Prostate gland (tissue), 2 donors: ENCODE measurements at regions not wholly inside any gene's neighbourhood (a gene's known extent, or its start where the extent isn't known, plus 50 kb on each side); places are given as distances from the start of the nearest gene placed in this dataset.

Source experiments
- DNase-seq: peaks from one replicate; pipeline ENCODE4 v3.0.0-alpha.2; 2019; ENCODE audit warnings: low spot score
- H3K27ac ChIP-seq, 2 donors: fragments of 200-600 bp; sonication (generic); 2 replicates each; pipeline ENCODE4 v1.5.1; 2017 to 2019
- H3K27me3 ChIP-seq: fragments of 200-600 bp; sonication (generic); replicated peaks from 2 replicates; pipeline ENCODE4 v1.5.1; 2019; ENCODE audit not compliant: insufficient read depth
- H3K36me3 ChIP-seq, 2 donors: fragments of 200-600 bp; sonication (generic); 1 replicate in 1 of 2; 2 replicates in 1 of 2; pipeline versions ENCODE4 v1.5.1 to v1.8.1; 2017 to 2019
- H3K4me1 ChIP-seq: fragments of 200-600 bp; sonication (generic); replicated peaks from 2 replicates; pipeline ENCODE4 v1.5.1; 2019
- H3K4me3 ChIP-seq, 2 donors: fragments of 200-600 bp; sonication (generic); 2 replicates each; pipeline ENCODE4 v1.5.1; 2017 to 2019
- H3K9me3 ChIP-seq: fragments of 200-600 bp; sonication (generic); 2 replicates; pipeline ENCODE4 v1.5.1; 2017
- POLR2A ChIP-seq: fragments of 450-650 bp; IDR thresholded peaks from one replicate; pipeline ENCODE4 v1.6.1; 2016; ENCODE audit warnings: antibody characterized with exemption, mild to moderate bottlenecking
- POLR2AphosphoS5 ChIP-seq: sonication (generic); formaldehyde crosslinking; IDR thresholded peaks from one replicate; pipeline ENCODE4 v1.6.1; 2017; ENCODE audit warnings: antibody characterized with exemption
- WGBS: methylation state at CpG from one replicate; pipeline ENCODE4 v1.1.5; 2018; 5-methylcytosine and 5-hydroxymethylcytosine counted together
- intact Hi-C: fragments of 100-400 bp; cut with DNase I; formaldehyde crosslinking; loops from one replicate; pipeline ENCODE4 v1.14.2; 2022
- TF ChIP-seq, protein P1 (sequence below), 4 experiments: fragments of 200-600 bp in 2 of 4; fragments of 450-650 bp in 2 of 4; sonication (generic) in 2 of 4; IDR thresholded peaks; 1 replicate in 3 of 4; 2 replicates in 1 of 4; pipeline ENCODE4 v1.5.1; 2016 to 2019; ENCODE audit warnings: antibody characterized with exemption in 4 of 4, mild to moderate bottlenecking in 2 of 4, moderate library complexity in 2 of 4

DNA sequence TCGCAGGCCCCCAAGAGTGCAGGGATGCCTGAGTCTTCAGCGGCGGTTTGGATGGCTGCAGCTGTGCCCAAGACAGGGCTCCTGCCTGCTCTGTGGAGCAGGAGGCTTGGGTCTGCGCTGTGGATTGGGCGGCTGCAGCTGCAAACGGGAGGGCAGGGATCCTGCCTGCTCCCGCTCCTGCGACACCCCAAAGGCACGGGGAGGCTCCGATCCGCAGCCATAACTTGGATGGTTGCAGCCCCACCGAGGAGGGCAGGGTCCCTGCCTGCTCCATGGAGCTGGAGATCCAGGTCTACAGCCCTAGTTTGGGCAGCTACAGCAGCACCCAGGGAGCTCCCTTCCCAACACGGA lies 898.8 kb upstream of the NEGR1 start:
- Histone ChIP-seq H3K27me3 (no peaks in the 10 kb centered on the region), H3K9me3 (no peaks in the 10 kb centered on the region), H3K27ac (no peak overlapping the region), H3K4me3 (no peak overlapping the region), H3K36me3 (no peaks in the 10 kb centered on the region), H3K4me1 (no peaks in the 10 kb centered on the region)
- intact Hi-C loops: no loop called here
- DNase-seq: no peak
- WGBS: 89% methylated on average over 12 of the region's 13 CpGs
- TF ChIP-seq POLR2AphosphoS5: no peak
- TF ChIP-seq, protein P1, sequence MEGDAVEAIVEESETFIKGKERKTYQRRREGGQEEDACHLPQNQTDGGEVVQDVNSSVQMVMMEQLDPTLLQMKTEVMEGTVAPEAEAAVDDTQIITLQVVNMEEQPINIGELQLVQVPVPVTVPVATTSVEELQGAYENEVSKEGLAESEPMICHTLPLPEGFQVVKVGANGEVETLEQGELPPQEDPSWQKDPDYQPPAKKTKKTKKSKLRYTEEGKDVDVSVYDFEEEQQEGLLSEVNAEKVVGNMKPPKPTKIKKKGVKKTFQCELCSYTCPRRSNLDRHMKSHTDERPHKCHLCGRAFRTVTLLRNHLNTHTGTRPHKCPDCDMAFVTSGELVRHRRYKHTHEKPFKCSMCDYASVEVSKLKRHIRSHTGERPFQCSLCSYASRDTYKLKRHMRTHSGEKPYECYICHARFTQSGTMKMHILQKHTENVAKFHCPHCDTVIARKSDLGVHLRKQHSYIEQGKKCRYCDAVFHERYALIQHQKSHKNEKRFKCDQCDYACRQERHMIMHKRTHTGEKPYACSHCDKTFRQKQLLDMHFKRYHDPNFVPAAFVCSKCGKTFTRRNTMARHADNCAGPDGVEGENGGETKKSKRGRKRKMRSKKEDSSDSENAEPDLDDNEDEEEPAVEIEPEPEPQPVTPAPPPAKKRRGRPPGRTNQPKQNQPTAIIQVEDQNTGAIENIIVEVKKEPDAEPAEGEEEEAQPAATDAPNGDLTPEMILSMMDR (IDR thresholded peaks at IDR 0.05): no peak
- no peak for TF ChIP-seq POLR2A

DNA sequence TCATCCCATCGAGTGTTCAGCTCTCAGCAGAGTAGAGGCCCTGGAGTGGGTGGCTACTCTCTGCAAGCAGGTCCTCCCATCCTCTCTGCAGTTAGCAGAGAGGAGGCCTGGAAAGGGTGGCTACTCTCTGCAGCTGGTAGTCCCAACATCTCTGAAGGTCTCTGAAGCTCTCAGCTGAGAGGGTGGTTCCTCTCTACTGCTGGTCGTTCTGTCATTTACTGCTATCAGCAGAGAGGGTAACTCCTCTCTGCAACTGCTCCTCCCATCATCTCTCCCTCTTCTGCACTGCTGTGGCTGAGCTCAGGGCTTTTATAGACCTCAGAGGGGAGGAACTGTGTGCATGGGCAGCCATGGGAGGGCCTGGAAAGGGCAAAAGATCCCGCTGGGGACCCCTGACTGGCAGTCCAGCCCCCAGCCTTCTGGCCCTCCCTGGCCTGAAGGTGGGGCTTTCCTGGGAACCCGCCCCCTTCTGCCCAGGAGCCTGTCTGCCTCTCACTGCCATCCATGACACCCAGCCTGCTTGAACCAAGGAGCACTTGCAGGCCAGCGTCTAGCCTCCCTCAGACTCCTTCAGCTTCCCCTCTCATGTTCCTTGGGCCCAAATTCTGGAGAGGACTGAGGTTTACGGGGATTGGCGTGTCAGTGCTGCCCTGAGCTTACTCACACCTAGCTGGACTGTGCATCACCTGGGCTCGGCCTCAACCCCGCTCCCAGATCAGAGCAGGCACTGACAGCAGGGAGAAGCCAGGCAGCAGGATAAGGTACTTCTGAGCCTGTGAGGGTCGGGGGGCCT lies 898.3 kb upstream of the NEGR1 start:
- 73% methylated on average over 10 of the region's 10 CpGs for WGBS
- no peak for DNase-seq
- H3K4me1 ChIP-seq: no peaks in the 10 kb centered on the region
- H3K27ac ChIP-seq: no peak overlapping the region
- no peak overlapping the region for H3K4me3 ChIP-seq
- no peaks in the 10 kb centered on the region for H3K36me3 ChIP-seq
- H3K9me3 ChIP-seq: no peaks in the 10 kb centered on the region
- TF ChIP-seq POLR2AphosphoS5 (no peak), POLR2A (no peak)
- TF ChIP-seq, protein P1 (IDR thresholded peaks at IDR 0.05): no peak
- intact Hi-C loops: no loop called here
- H3K27me3 ChIP-seq: no peaks in the 10 kb centered on the region

DNA sequence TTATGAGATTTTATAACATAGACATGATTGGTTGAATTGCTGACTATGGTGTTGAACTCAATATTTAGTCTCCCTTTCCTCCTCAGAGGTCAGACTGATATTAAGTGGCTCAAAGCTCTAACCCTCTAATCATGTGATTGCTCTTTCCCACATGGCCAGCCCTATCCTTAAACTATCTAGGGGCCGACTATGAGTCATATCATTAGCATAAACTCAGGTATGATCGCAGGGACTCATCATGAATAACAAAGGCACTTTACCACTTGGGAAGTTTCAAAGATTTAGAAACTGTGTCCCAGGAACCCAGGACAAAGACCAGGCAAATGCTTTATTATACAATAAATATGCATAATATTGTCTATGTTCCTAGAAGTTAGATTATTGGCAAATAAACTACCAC lies 894.6 kb upstream of the NEGR1 start:
- Histone ChIP-seq H3K27me3 (no peaks in the 10 kb centered on the region), H3K4me1 (no peaks in the 10 kb centered on the region), H3K36me3 (no peaks in the 10 kb centered on the region), H3K4me3 (no peak overlapping the region), H3K27ac (no peak overlapping the region), H3K9me3 (no peaks in the 10 kb centered on the region)
- intact Hi-C loops: no loop called here
- 88% methylated on average over 2 of the region's 2 CpGs for WGBS
- DNase-seq: no peak
- TF ChIP-seq POLR2A (no peak), POLR2AphosphoS5 (no peak)
- TF ChIP-seq, protein P1 (IDR thresholded peaks at IDR 0.05): no peak

DNA sequence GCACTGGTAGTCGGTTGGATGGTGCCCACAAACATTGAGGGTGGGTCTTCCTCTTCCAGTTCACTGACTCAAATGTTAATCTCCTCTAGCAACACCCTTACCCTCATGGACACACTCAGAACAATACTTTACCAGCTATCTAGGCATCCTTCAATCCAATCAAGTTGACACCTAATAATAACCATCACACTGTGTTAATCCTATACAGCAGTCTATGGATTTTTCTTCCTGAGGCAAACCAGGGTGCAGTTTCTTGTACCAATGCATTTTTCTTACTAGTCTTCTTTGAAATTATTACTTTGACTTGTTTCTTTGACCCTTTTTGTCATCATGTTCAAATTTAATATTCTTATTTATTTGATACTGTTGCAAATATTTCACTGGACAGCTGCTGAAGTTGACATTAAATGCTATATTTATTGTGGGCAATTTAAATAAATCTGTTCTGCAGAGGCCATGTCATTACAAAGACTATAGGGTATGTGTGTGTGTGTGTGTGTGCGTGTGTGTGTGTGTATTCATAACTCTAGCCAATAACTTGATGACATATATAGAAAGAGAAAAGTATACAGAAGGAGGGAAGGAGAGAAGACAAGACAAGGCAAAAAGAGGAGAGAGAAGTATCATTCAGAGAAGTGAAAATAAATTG lies 884.8 kb upstream of the NEGR1 start:
- Histone ChIP-seq H3K36me3 (no peaks in the 10 kb centered on the region), H3K4me3 (no peak overlapping the region), H3K27me3 (no peaks in the 10 kb centered on the region), H3K4me1 (no peaks in the 10 kb centered on the region), H3K27ac (no peak overlapping the region), H3K9me3 (no peaks in the 10 kb centered on the region)
- DNase-seq: no peak
- TF ChIP-seq POLR2AphosphoS5 (no peak), POLR2A (no peak)
- TF ChIP-seq, protein P1 (IDR thresholded peaks at IDR 0.05): no peak
- 83% methylated on average over 2 of the region's 2 CpGs for WGBS
- intact Hi-C loops: no loop called here

DNA sequence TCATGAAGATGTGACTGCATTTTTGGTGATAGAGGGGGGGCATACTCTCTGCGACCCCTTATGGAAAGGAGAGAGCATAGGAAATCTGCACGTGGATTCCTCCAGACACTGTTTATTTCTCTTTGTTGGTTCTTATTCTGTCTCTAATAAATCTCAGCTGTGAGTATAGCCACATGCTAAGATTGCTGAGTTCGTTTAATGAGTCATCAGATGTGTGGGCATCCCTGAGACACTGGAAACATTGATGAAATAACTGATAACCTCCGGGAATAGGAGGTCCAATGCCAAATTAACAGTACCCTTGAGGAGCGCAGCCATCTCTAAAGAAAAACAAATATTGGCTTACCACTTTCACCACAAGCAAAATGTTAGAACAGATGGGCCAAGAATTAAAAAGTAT lies 880.2 kb upstream of the NEGR1 start:
- H3K27me3 ChIP-seq: no peaks in the 10 kb centered on the region
- H3K4me1 ChIP-seq: no peaks in the 10 kb centered on the region
- H3K4me3 ChIP-seq: no peak overlapping the region
- WGBS: 10% methylated on average over 5 of the region's 5 CpGs
- H3K27ac ChIP-seq: no peak overlapping the region
- no peak for DNase-seq
- intact Hi-C loops: no loop called here
- TF ChIP-seq, protein P1 (IDR thresholded peaks at IDR 0.05): no peak
- TF ChIP-seq POLR2AphosphoS5: no peak
- no peak for TF ChIP-seq POLR2A
- H3K9me3 ChIP-seq: no peaks in the 10 kb centered on the region
- no peaks in the 10 kb centered on the region for H3K36me3 ChIP-seq
